PFSK-1 (cell line): ENCODE measurements at regions not wholly inside any gene's neighbourhood (a gene's known extent, or its start where the extent isn't known, plus 50 kb on each side); places are given as distances from the start of the nearest gene placed in this dataset.

Experiments
- FOXP2 ChIP-seq: optimal IDR thresholded peaks from 2 replicates; pipeline ENCODE3; 2011; ENCODE audit warnings: borderline replicate concordance, control low read depth, inconsistent platforms; ENCODE audit not compliant: insufficient read depth; ENCODE audit errors: extremely low read length, extremely low read depth
- POLR2AphosphoS5 ChIP-seq: IDR thresholded peaks from 2 replicates; pipeline ENCODE4 v1.6.1; 2012; ENCODE audit warnings: low read depth, mild to moderate bottlenecking, control low read depth, low read length, moderate library complexity
- REST ChIP-seq, 2 experiments: IDR thresholded peaks; 2 replicates each; pipeline versions ENCODE4 v1.6.1 to v1.8.0; 2011 to 2012; ENCODE audit warnings: low read depth in 2 of 2, low read length in 2 of 2, control low read depth in 1 of 2, inconsistent platforms in 1 of 2, mild to moderate bottlenecking in 1 of 2, moderate library complexity in 1 of 2; ENCODE audit not compliant: insufficient read depth in 1 of 2
- SIN3A ChIP-seq: IDR thresholded peaks from 2 replicates; pipeline ENCODE4 v1.6.1; 2012; ENCODE audit warnings: mild to moderate bottlenecking, low read length, moderate library complexity, borderline replicate concordance; ENCODE audit not compliant: insufficient read depth
- TAF1 ChIP-seq: IDR thresholded peaks from 2 replicates; pipeline ENCODE4 v1.6.1; 2012; ENCODE audit warnings: low read length, control low read depth, borderline replicate concordance; ENCODE audit not compliant: insufficient read depth

GRCh38 chr22:49055406-49055805 lies 772.3 kb downstream of the BRD1 start:
- TF ChIP-seq SIN3A, result no peak
- TF ChIP-seq TAF1, result no peak
- no peak for TF ChIP-seq FOXP2
- TF ChIP-seq REST (IDR thresholded peaks at IDR 0.05; ENCODE audit: insufficient read depth in 1 of 2, low read depth in 2 of 2, low read length in 2 of 2), result no peak
- TF ChIP-seq POLR2AphosphoS5, result no peak

- TF ChIP-seq FOXP2, result no peak
- TF ChIP-seq POLR2AphosphoS5, result no peak
Measured at GRCh38 chr22:49053578-49053977, 774.1 kb downstream of the BRD1 start.

- TF ChIP-seq SIN3A (no peak), REST (IDR thresholded peaks at IDR 0.05; ENCODE audit: insufficient read depth in 1 of 2, low read depth in 2 of 2, low read length in 2 of 2) (no peak), POLR2AphosphoS5 (no peak), TAF1 (no peak), FOXP2 (no peak)
Measured at GRCh38 chr22:49052560-49052959, 775.1 kb downstream of the BRD1 start.

GRCh38 chr22:49052023-49052538 lies 775.6 kb downstream of the BRD1 start:
- no peak for TF ChIP-seq TAF1
- no peak for TF ChIP-seq FOXP2
- no peak for TF ChIP-seq REST (IDR thresholded peaks at IDR 0.05; ENCODE audit: insufficient read depth in 1 of 2, low read depth in 2 of 2, low read length in 2 of 2)
- TF ChIP-seq SIN3A, result no peak
- TF ChIP-seq POLR2AphosphoS5, result no peak

- TF ChIP-seq FOXP2 (no peak), POLR2AphosphoS5 (no peak), SIN3A (no peak), REST (IDR thresholded peaks at IDR 0.05; ENCODE audit: insufficient read depth in 1 of 2, low read depth in 2 of 2, low read length in 2 of 2) (no peak), TAF1 (no peak)
Measured at GRCh38 chr22:49051491-49052022, 776.1 kb downstream of the BRD1 start.
